Natural killer cell (primary cell): ENCODE measurements at regions not wholly inside any gene's neighbourhood (a gene's known extent, or its start where the extent isn't known, plus 50 kb on each side); places are given as distances from the start of the nearest gene placed in this dataset.
A peak's percentile ranks its signal among the peaks of the same experiment; 100 is the strongest.

ENCODE experiments used
- ATAC-seq, 3 donors: fragments of 150-1000 bp in 2 of 3; fragments of 200-7000 bp in 1 of 3; cut with Tn5 transposase; 1 replicate in 1 of 3; 2 replicates in 2 of 3; pipeline ENCODE4 v1.10.0; 2021; ENCODE audit warnings: mild to moderate bottlenecking in 2 of 3, moderate library complexity in 2 of 3
- DNase-seq, 2 donors: peaks; one replicate each; pipeline versions ENCODE4 v3.0.0 to v3.0.0-alpha.2; 2013 to 2021; ENCODE audit warnings: mixed read lengths in 1 of 2
- H3K27ac ChIP-seq: one replicate; pipeline ENCODE4 v1.5.1; 2013; ENCODE audit warnings: mild to moderate bottlenecking, low read length
- H3K27me3 ChIP-seq: one replicate; pipeline ENCODE4 v1.6.1; 2013; ENCODE audit warnings: low read length; ENCODE audit not compliant: control insufficient read depth, insufficient read depth
- H3K36me3 ChIP-seq: one replicate; pipeline ENCODE4 v1.6.1; 2013; ENCODE audit warnings: low read length; ENCODE audit not compliant: control insufficient read depth, insufficient read depth
- H3K4me1 ChIP-seq: one replicate; pipeline ENCODE4 v1.6.1; 2013; ENCODE audit warnings: low read length; ENCODE audit not compliant: control insufficient read depth, insufficient read depth
- H3K4me3 ChIP-seq: one replicate; pipeline ENCODE4 v1.5.1; 2013; ENCODE audit warnings: low read length
- H3K9me3 ChIP-seq: one replicate; pipeline ENCODE4 v1.6.1; 2013; ENCODE audit warnings: low read length; ENCODE audit not compliant: control insufficient read depth, insufficient read depth
- H3K27ac Mint-ChIP-seq, 2 donors: one replicate each; pipeline ENCODE4 v1.8.0; 2022; ENCODE audit warnings: mild to moderate bottlenecking in 2 of 2, mixed read lengths in 2 of 2, moderate library complexity in 1 of 2
- H3K27me3 Mint-ChIP-seq, 2 donors: one replicate each; pipeline ENCODE4 v1.8.0; 2022; ENCODE audit warnings: low read depth in 2 of 2, mixed read lengths in 2 of 2
- H3K36me3 Mint-ChIP-seq: one replicate; pipeline ENCODE4 v1.8.0; 2022; ENCODE audit warnings: mixed read lengths
- H3K4me1 Mint-ChIP-seq, 2 donors: one replicate each; pipeline ENCODE4 v1.8.0; 2022; ENCODE audit warnings: mixed read lengths in 2 of 2
- H3K4me3 Mint-ChIP-seq: one replicate; pipeline ENCODE4 v1.8.0; 2022; ENCODE audit warnings: mild to moderate bottlenecking, moderate library complexity, mixed read lengths
- H3K9me3 Mint-ChIP-seq, 2 donors: one replicate each; pipeline ENCODE4 v1.8.0; 2022; ENCODE audit warnings: mixed read lengths in 2 of 2
- WGBS: methylation state at CpG from one replicate; pipeline ENCODE4 v1.1.7; 2013; ENCODE audit warnings: missing lambda C conversion rate; ENCODE audit not compliant: insufficient coverage; 5-methylcytosine and 5-hydroxymethylcytosine counted together
- intact Hi-C: fragments of 100-400 bp; cut with micrococcal nuclease; formaldehyde crosslinking; loops from one replicate; pipeline ENCODE4 v1.14.2; 2022
- TF ChIP-seq, protein P1 (sequence below): fragments of 200-600 bp; IDR thresholded peaks from one replicate; pipeline ENCODE4 v1.8.0; 2022; ENCODE audit warnings: antibody characterized with exemption

GRCh38 chr10:128318913-128319312 is 192.7 kb upstream of the MKI67 start:
- Histone ChIP-seq H3K4me1 (no peaks in the 10 kb centered on the region), H3K4me3 (no peak overlapping the region), H3K9me3 (no peaks in the 10 kb centered on the region), H3K27ac (no peak overlapping the region), H3K36me3 (no peaks in the 10 kb centered on the region), H3K27me3 (no peaks in the 10 kb centered on the region)
- DNase-seq, result no peak
- Mint-ChIP-seq H3K27ac (no peak overlapping the region), H3K4me3 (no peak overlapping the region), H3K4me1 (no peaks in the 10 kb centered on the region), H3K9me3 (no peaks in the 10 kb centered on the region), H3K36me3 (no peaks in the 10 kb centered on the region), H3K27me3 (no peaks in the 10 kb centered on the region)
- intact Hi-C loops, result no loop called here
- 69% methylated on average over 4 of the region's 4 CpGs for WGBS
- TF ChIP-seq, protein P1, sequence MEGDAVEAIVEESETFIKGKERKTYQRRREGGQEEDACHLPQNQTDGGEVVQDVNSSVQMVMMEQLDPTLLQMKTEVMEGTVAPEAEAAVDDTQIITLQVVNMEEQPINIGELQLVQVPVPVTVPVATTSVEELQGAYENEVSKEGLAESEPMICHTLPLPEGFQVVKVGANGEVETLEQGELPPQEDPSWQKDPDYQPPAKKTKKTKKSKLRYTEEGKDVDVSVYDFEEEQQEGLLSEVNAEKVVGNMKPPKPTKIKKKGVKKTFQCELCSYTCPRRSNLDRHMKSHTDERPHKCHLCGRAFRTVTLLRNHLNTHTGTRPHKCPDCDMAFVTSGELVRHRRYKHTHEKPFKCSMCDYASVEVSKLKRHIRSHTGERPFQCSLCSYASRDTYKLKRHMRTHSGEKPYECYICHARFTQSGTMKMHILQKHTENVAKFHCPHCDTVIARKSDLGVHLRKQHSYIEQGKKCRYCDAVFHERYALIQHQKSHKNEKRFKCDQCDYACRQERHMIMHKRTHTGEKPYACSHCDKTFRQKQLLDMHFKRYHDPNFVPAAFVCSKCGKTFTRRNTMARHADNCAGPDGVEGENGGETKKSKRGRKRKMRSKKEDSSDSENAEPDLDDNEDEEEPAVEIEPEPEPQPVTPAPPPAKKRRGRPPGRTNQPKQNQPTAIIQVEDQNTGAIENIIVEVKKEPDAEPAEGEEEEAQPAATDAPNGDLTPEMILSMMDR, result no peak
- ATAC-seq, result no peak

- intact Hi-C loops, result no loop called here
- Mint-ChIP-seq H3K27ac (no peak overlapping the region), H3K4me1 (no peaks in the 10 kb centered on the region), H3K36me3 (no peaks in the 10 kb centered on the region), H3K27me3 (peaks cover 3 to 12% of the 10 kb centered on the region in 2 donors), H3K9me3 (no peaks in the 10 kb centered on the region), H3K4me3 (no peak overlapping the region)
- Histone ChIP-seq H3K4me1 (no peaks in the 10 kb centered on the region), H3K4me3 (no peak overlapping the region), H3K27me3 (no peaks in the 10 kb centered on the region), H3K36me3 (no peaks in the 10 kb centered on the region), H3K9me3 (no peaks in the 10 kb centered on the region), H3K27ac (no peak overlapping the region)
- no peak for ATAC-seq
- 90% methylated on average over 7 of the region's 7 CpGs for WGBS
- no peak for DNase-seq
- TF ChIP-seq, protein P1, result no peak
These were observed 195.9 kb upstream of the MKI67 start for GRCh38 chr10:128322106-128322505.

GRCh38 chr10:128322950-128323349 is 196.7 kb upstream of the MKI67 start:
- Histone ChIP-seq H3K4me3 (no peak overlapping the region), H3K27ac (no peak overlapping the region), H3K9me3 (no peaks in the 10 kb centered on the region), H3K36me3 (no peaks in the 10 kb centered on the region), H3K4me1 (no peaks in the 10 kb centered on the region), H3K27me3 (peaks cover 2% of the 10 kb centered on the region)
- Mint-ChIP-seq H3K4me3 (no peak overlapping the region), H3K4me1 (no peaks in the 10 kb centered on the region), H3K27ac (no peak overlapping the region), H3K27me3 (peaks cover 3 to 14% of the 10 kb centered on the region in 2 donors), H3K36me3 (no peaks in the 10 kb centered on the region), H3K9me3 (no peaks in the 10 kb centered on the region)
- TF ChIP-seq, protein P1, result no peak
- ATAC-seq (no peak), DNase-seq (no peak)
- intact Hi-C loops, result no loop called here
- 96% methylated on average over 1 of the region's 1 CpG for WGBS

DNA sequence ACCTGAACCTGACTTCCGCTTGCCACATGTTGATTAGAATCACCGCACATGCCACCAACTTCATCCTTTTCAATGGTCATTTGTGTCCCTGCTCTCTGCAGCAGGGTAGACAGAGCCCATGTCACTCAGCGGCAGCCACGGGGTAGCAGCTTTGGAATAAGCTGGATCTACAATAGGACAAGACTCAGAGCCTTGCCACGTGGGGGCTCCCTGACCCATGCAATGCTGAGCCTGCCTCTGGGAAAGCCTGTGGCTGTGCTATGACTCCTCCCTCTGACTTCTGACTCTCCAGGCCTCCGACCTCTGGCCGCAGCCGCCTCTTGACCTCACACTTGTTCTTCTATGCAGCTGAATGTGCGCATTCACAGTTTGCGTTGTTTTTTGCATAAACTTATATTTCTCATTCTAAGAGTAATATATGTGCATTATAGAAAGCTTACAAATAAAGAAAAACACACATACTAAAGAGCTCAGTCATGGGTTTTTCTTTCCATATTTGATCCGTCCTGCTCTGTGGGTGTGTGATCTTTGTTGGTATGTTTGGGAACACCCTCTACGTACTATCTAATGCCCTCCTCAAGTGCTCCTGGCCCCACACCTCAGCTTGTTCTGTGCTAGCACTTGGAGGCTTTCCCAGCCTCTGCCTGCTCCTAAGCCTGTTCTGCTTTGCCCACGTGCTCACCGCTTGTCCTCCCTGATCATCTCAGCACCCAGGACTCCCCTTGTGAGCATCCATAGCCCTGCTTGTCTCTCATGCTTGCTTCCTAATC is 198.0 kb upstream of the MKI67 start:
- TF ChIP-seq, protein P1, result no peak
- no peaks in the 10 kb centered on the region for H3K4me1 Mint-ChIP-seq
- Histone ChIP-seq H3K27ac (no peak overlapping the region), H3K4me3 (no peak overlapping the region), H3K9me3 (no peaks in the 10 kb centered on the region), H3K27me3 (peaks cover 2% of the 10 kb centered on the region), H3K4me1 (no peaks in the 10 kb centered on the region), H3K36me3 (no peaks in the 10 kb centered on the region)
- H3K27me3 Mint-ChIP-seq, result peaks cover 8 to 27% of the 10 kb centered on the region in 2 donors
- no peak for DNase-seq
- no peak overlapping the region for H3K27ac Mint-ChIP-seq
- no peaks in the 10 kb centered on the region for H3K9me3 Mint-ChIP-seq
- no peak overlapping the region for H3K4me3 Mint-ChIP-seq
- peak in 1 of 3 donors; percentile 31 for ATAC-seq
- no peaks in the 10 kb centered on the region for H3K36me3 Mint-ChIP-seq
- intact Hi-C loops, result no loop called here
- WGBS, result 67% methylated on average over 11 of the region's 14 CpGs
